RPMI7951 (cell line): ENCODE measurements at regions not wholly inside any gene's neighbourhood (a gene's known extent, or its start where the extent isn't known, plus 50 kb on each side); places are given as distances from the start of the nearest gene placed in this dataset.
A peak's percentile ranks its signal among the peaks of the same experiment; 100 is the strongest.

ENCODE experiments used
- DNase-seq: peaks from one replicate; pipeline ENCODE4 v3.0.0-alpha.2; 2012; ENCODE audit warnings: low read depth

DNA sequence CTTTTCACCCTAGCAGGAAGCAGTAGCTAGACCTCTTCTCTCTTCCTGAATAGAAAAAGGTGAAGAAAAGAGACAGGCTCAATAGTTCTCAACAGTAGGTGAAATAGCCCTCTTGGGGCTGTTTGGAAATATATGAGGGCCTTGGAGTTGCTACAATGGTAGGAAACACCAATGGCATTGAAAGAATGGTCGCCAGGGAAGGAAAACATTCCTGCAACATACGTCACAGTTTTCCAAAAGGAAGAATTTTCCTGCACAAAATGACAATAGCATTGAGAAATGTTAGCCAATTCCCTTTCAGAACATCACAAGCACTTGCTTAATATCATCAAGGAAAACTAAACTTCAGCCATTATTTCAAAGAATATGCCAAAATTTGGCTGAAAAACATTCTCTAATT is 484.5 kb downstream of the IGSF11 start:
- no peak for DNase-seq

- no peak for DNase-seq
These were observed 484.1 kb downstream of the IGSF11 start for GRCh38 chr3:118550556-118550955.

DNA sequence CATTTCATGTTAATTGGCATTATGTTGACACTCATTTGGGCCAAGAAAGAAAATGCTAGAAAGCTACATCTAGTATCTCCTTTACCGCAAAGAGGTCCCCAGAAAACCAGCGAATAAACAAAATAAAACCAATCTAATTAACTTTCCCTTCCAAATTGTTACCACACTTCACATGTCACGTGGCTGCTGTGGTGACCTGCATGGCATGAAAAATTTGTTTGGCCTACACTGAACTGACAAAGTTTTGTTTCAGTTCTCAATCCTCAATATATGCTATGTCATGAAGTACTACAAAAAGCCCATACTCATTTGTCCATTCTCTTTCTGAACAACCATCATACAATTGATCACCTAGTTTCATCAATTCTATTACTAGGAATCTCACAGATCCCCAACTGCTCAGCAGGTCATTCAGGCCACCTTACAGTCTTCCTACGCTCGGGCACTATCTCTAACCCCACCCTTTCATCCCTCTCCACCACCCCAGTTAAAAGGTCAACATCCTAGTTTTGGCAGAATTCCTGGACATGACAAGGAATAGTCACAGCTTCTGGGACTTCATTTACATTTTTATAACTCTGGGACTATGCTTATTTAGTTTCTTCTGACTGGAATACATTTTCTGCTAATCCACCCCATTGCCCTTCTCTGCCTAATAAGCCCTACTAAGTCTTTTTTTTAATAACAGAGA is 480.4 kb downstream of the IGSF11 start:
- no peak for DNase-seq

GRCh38 chr3:118556983-118557382 is 477.7 kb downstream of the IGSF11 start:
- no peak for DNase-seq

DNA sequence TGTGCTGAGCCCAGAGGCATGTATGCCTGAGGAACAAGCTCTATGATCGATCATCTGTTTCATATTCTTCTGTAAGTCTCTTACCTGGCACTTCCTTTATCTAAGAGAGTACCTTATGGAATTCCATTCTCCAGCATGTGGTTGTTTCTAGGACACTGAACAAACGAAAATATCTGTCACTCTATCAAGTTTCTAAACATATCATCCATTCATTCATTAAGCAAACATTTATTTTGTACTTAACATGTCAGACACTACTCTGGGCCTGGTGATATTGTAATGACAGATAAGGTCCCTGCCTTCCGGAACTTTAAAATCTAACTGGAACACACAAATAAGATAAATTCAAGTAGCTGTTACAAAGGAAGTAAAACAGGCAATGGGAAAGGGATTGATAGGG is 477.1 kb downstream of the IGSF11 start:
- no peak for DNase-seq

- DNase-seq: no peak
These were observed 475.4 kb downstream of the IGSF11 start for GRCh38 chr3:118559286-118559685.

DNA sequence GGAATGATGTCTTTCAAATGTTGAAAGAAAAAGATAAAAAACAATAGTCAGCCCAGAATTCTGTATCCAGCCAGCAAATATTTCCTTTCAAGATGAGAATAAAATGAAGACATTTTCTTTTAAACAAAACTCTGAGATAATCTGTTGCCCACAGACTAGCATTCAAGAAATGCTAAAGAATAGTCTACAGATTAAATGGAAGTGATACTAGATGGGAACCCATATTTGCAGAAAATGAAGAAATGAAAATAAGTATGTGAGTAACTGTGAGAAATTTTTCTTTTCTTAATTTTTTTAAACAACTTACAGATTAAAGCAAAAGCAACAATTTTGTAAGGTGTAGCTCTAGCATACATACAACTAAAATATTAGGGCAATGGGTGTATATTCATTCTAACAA is 469.8 kb downstream of the IGSF11 start:
- no peak for DNase-seq

DNA sequence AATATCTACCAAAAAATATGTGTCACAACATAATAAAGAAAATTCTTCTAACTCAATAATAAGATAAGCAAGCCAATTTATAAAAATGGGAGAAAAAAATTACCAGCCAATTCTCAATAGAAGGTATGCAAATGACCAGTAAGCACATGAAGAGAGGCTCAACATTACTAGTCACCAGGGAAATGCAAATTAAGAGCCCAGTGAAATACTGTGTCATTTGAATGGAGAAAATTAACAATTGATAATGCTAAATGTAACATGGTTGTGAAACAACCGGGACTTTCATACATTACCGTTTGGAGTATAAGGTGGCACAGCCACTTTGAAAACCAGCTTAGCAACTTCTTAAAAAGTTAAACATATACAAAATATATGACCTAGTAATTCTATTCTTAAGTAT is 460.7 kb downstream of the IGSF11 start:
- DNase-seq: no peak

DNA sequence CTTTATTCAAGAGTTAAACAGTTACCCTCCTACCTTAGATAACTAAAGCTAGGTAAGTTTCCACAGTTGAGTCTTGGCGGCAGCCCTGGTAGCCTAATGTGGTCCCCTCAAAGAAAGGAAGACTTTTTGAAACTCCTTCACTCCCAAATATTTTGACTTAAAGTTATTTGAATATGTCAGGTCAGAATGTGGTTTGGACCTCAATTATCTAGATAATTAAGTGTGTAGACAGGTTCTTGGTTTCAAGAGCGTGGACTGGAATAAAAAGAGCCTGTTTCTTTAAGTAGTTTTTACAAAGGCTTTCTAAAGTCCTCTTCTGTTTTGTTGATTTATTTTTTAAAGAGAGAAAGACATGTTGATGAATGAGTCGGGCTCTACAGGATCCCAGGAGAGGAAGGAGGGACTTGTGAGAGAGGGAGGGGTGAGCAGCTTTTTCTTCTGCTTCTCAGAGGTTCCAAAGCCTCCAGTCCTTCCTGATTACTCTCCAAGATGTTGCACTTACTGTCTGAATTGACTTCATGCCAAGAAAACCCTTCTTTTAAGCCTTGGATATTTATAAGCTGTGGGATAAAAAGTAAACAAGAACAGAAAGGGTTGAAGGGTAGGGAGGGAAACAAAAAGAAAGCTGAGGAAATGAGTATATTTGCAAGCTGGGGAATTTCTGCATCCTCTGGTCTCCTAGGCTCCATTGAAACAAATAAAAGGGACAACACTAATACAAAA is 457.4 kb downstream of the IGSF11 start:
- no peak for DNase-seq

DNA sequence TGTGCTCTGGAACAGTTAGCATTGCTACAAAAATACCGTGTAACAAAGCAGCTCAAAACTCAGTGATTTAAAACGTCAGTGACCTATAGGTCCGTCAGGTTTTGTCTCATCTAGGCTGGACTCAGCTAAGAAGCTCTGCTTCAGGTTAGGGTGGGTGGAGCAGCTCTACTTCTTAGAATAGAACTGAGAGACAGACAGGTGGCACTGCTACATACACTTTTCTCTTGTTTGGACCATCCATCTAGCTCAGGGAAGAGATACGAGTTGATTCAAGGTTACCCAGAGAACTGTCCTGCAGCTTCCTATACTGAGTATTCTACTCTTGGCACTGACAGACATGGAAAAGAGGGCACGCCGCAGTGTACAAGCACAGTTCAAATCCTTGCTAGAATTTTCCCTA is 456.1 kb downstream of the IGSF11 start:
- no peak for DNase-seq

GRCh38 chr3:118587037-118587741 is 447.5 kb downstream of the IGSF11 start:
- peak; percentile 35 for DNase-seq

- DNase-seq: peak; percentile 15
These were observed 446.8 kb downstream of the IGSF11 start for GRCh38 chr3:118587847-118588246.

- DNase-seq: no peak
These were observed 441.4 kb downstream of the IGSF11 start for GRCh38 chr3:118593277-118593670.

DNA sequence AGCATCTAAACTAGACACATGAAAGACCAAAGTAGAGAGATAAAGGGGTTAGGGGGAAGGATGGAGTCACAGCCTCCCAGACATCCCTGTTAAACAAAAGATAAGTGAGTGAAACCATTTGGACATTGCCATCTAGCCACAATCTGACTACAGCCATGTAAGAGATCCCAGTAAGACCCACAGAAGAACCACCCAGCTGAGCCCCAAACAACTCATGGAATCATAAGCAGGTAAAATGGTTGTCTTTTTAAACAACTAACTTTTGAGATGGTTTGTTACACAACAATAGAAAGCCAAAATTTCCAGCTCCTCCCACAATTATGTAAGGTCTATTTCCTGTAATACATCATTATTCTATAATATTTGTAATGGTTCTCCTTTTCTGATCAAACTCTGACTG is 437.5 kb downstream of the IGSF11 start:
- no peak for DNase-seq

DNA sequence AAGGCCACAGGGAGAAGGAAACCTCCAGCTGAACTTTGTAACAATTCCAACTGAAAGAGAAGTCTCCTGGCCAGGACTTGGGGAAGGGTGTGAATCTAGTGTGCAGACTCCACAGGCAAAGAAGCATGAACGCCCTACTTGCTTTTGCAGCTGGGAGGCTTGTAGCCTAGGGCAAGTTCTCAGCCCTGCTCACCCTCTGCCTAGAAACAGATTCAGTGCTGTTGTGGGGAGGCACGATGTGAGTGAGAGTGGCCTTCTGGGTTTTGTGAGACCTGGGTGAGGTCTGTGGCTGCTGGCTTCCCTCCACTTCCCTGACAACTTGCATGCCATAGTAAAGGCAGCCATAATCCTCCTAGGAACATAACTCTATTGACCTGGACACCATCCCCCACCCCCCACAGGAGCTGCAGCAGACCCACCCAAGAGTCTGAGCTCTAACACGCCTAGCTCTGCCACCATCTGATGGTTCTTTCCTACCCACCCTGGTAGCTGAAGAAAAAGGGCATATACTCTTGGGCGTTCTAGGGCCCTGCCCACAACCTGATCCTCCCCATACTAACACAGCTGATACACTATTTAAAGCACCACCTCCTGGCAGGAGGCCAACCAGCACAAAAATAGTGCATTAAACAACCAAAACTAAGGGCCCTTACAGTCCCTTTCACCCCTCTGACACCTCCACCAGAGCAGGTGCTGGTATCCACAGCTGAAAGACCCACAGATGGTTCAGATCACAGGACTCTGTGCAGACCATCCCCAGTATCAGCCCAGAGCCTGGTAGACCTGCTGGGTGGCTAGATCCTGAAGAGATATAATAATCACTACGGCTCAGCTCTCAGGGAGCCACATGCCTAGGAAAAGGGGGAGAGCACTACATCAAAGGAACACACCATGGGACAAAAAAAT is 426.5 kb downstream of the IGSF11 start:
- DNase-seq: no peak

- no peak for DNase-seq
These were observed 416.2 kb downstream of the IGSF11 start for GRCh38 chr3:118618247-118619040.

DNA sequence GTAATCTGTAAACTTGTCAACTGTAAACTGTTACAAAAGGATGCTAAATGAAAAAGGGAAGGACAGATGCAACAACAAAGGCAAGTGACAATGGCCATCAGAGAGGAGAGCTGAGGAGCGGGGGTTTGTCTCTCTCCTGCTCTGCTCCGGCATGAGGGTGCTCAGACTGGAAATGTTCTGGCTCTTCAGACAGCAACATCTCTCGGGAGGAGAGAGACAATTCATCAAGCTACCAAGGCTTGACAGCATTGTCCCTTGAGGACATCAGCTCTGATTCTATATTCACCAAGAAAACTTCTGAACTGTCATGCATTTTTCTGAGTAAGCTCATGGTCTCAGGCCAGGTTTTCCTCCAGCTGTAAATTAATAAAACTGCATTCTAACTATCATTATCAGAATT is 408.2 kb downstream of the IGSF11 start:
- DNase-seq: no peak

DNA sequence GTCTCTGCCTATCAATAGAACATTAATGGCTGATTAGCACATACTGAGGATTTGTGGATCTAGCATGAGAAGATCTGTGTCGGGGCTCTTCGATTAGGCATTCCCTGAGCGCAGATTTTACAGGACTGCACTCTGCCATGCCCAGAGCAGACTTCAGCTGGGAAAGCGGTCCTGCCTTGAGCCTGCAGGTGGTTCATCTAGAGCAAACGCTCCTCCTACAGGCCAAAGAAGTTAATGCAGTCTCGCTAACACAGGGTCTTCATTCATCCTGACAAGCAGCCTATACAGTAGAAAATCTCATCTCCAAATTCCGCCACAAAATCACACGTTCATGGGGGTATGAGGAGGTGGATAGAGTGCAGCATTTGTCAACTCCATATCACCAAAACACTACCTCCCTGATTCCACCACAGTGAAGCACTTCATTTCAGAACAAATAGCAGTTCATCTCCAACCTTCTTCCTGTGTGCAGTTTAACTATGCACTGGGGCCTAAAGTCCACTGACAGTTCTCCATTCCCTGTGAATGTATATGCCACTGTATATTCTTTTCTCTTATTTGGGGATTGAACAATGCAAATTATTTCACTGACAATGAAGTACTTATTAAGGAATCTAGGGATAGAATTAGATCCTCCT is 405.8 kb downstream of the IGSF11 start:
- peak; percentile 38 for DNase-seq

- no peak for DNase-seq
These were observed 404.8 kb downstream of the IGSF11 start for GRCh38 chr3:118629821-118630220.

DNA sequence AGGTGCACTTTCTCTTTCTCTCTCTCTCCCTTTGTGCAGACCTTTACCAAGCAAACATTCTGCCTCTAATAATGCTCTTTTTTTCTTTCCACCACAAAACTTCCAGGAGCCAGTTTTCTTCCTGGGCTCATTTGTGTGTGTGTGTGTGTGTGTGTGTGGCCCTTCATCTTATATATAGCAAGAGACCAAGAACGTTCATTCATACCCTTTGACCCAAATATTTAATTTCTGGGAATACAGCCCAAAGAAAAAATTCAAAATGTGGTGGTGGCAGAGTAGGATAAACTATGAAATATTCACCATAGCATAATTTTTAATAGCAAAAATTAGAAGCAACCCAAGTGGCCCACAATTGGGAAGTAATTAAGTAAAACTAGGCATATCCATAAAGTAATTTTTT is 398.9 kb downstream of the IGSF11 start:
- DNase-seq: no peak

DNA sequence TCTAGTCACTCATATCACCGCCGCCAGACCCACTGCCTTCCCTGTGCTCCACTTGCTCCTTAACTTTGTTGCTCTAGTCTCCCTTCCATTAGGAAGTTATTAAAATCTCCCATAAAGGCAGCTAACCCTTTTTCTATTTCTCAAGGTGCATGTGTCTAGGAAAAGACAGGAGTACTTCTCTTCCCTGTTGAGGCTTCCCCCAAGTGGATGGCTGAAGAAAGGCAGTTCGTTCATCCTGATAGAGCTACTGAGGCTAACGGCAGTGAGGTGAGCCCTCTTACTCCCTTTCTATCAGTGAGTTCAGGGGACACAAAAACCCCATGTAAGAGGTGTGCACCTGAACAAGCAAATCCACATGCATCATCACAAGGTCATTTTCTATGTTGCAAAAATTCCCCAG is 397.8 kb downstream of the IGSF11 start:
- DNase-seq: no peak
